IPS-15b (cell line): ENCODE measurements at regions not wholly inside any gene's neighbourhood (a gene's known extent, or its start where the extent isn't known, plus 50 kb on each side); places are given as distances from the start of the nearest gene placed in this dataset.
A peak's percentile ranks its signal among the peaks of the same experiment; 100 is the strongest.

Source experiments
- H3K27me3 ChIP-seq: one replicate; pipeline ENCODE4 v1.6.1; 2013; ENCODE audit warnings: low read length; ENCODE audit not compliant: control insufficient read depth, insufficient read depth
- H3K36me3 ChIP-seq: one replicate; pipeline ENCODE4 v1.6.1; 2013; ENCODE audit warnings: low read length; ENCODE audit not compliant: control insufficient read depth, insufficient read depth
- H3K4me1 ChIP-seq: one replicate; pipeline ENCODE4 v1.6.1; 2013; ENCODE audit warnings: mild to moderate bottlenecking, low read length; ENCODE audit not compliant: control insufficient read depth, insufficient read depth
- H3K4me3 ChIP-seq: one replicate; pipeline ENCODE4 v1.5.1; 2013; ENCODE audit warnings: low read depth, low read length
- H3K9ac ChIP-seq: one replicate; pipeline ENCODE4 v1.6.1; 2013; ENCODE audit warnings: low read depth, mild to moderate bottlenecking, low read length
- H3K9me3 ChIP-seq: one replicate; pipeline ENCODE4 v1.6.1; 2013; ENCODE audit warnings: mild to moderate bottlenecking, low read length; ENCODE audit not compliant: control insufficient read depth, insufficient read depth

- H3K4me1 ChIP-seq: no peaks in the 10 kb centered on the region
- no peaks in the 10 kb centered on the region for H3K36me3 ChIP-seq
- H3K27me3 ChIP-seq: no peaks in the 10 kb centered on the region
- H3K4me3 ChIP-seq: no peak overlapping the region
- H3K9ac ChIP-seq: peak overlapping the region; percentile 65
- H3K9me3 ChIP-seq: no peaks in the 10 kb centered on the region
These were observed 51.3 kb upstream of the SLC30A5 start for GRCh38 chr5:69042500-69042899.

GRCh38 chr5:69042915-69043654 is 50.7 kb upstream of the SLC30A5 start:
- no peaks in the 10 kb centered on the region for H3K36me3 ChIP-seq
- peak overlapping the region; percentile 66 for H3K9ac ChIP-seq
- H3K4me3 ChIP-seq: peak overlapping the region; percentile 63
- H3K9me3 ChIP-seq: no peaks in the 10 kb centered on the region
- no peaks in the 10 kb centered on the region for H3K4me1 ChIP-seq
- no peaks in the 10 kb centered on the region for H3K27me3 ChIP-seq

DNA sequence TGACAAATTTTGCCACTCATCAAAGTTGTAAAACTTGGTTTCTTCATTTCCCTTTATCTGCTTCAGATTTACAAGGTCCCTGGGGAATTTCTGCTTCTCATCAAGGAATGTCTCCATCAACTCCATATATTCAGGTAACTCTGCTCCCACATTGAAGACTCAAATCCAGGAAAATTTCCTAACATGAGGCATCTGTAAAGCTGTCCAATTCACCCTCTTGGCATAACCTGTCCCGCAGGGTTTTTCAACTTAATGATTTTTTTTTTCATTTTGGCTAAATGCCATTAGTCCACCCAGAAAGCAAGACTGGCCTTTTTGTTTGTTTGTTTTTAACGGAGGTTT is 50.2 kb upstream of the SLC30A5 start:
- Histone ChIP-seq H3K36me3 (no peaks in the 10 kb centered on the region), H3K9me3 (no peaks in the 10 kb centered on the region), H3K9ac (no peak overlapping the region), H3K4me3 (no peak overlapping the region), H3K4me1 (no peaks in the 10 kb centered on the region), H3K27me3 (no peaks in the 10 kb centered on the region)
